Transverse colon (tissue), 4 donors: ENCODE measurements at regions not wholly inside any gene's neighbourhood (a gene's known extent, or its start where the extent isn't known, plus 50 kb on each side); places are given as distances from the start of the nearest gene placed in this dataset.

Experiments used
- DNase-seq: peaks from one replicate; pipeline ENCODE4 v3.0.0-alpha.2; 2019
- H3K27ac ChIP-seq, 4 donors: fragments of 200-600 bp; sonication (generic); 2 replicates each; pipeline ENCODE4 v1.5.1; 2016 to 2018; ENCODE audit warnings: inconsistent platforms in 4 of 4
- H3K27me3 ChIP-seq: fragments of 200-600 bp; sonication (generic); 2 replicates; pipeline ENCODE4 v1.5.1; 2017; ENCODE audit warnings: inconsistent platforms
- H3K36me3 ChIP-seq, 4 donors: fragments of 200-600 bp; sonication (generic); 2 replicates each; pipeline ENCODE4 v1.5.1; 2017 to 2019; ENCODE audit warnings: inconsistent platforms in 4 of 4
- H3K4me1 ChIP-seq, 4 donors: fragments of 200-600 bp; sonication (generic); 2 replicates each; pipeline ENCODE4 v1.5.1; 2017 to 2020; ENCODE audit warnings: inconsistent platforms in 4 of 4
- H3K4me3 ChIP-seq, 4 donors: fragments of 200-600 bp; sonication (generic); 1 replicate in 1 of 4; 2 replicates in 3 of 4; pipeline versions ENCODE4 v1.5.1 to v1.6.1; 2017 to 2019; ENCODE audit warnings: inconsistent platforms in 4 of 4
- H3K9me3 ChIP-seq, 2 donors: fragments of 200-600 bp; sonication (generic); 2 replicates each; pipeline ENCODE4 v1.5.1; 2017 to 2019; ENCODE audit warnings: inconsistent platforms in 2 of 2
- CTCF ChIP-seq, 5 experiments: fragments of 200-600 bp in 3 of 5; fragments of 450-650 bp in 2 of 5; sonication (generic) in 3 of 5; IDR thresholded peaks; 1 replicate in 2 of 5; 2 replicates in 3 of 5; pipeline ENCODE4 v1.5.1; 2016 to 2017; ENCODE audit warnings: antibody characterized with exemption in 5 of 5, inconsistent platforms in 3 of 5, mild to moderate bottlenecking in 2 of 5, moderate library complexity in 1 of 5
- EP300 ChIP-seq: sonication (generic); formaldehyde crosslinking; IDR thresholded peaks from one replicate; pipeline ENCODE4 v1.6.1; 2017; ENCODE audit warnings: antibody characterized with exemption, low read depth
- POLR2A ChIP-seq: fragments of 450-650 bp; IDR thresholded peaks from one replicate; pipeline ENCODE4 v1.6.1; 2016; ENCODE audit warnings: antibody characterized with exemption, mild to moderate bottlenecking, moderate library complexity
- POLR2AphosphoS5 ChIP-seq, 3 donors: sonication (generic); formaldehyde crosslinking; IDR thresholded peaks; one replicate each; pipeline ENCODE4 v1.6.1; 2016; ENCODE audit warnings: antibody characterized with exemption in 3 of 3
- WGBS, 2 donors: methylation state at CpG; one replicate each; pipeline ENCODE4 v1.1.5; 2018; ENCODE audit warnings: low coverage in 1 of 2; 5-methylcytosine and 5-hydroxymethylcytosine counted together
- in situ Hi-C, 4 donors: fragments of 200-750 bp; cut with MboI; loops; one replicate each; pipeline versions ENCODE4 v1.15.0 to v1.15.1; 2017; ENCODE audit warnings: low sequenced_read_pairs in 3 of 4, low pct_ligation_motif_present in 1 of 4, low pct_unique_long_range_greater_than_20kb in 1 of 4
- intact Hi-C: fragments of 100-400 bp; cut with DNase I; formaldehyde crosslinking; loops from one replicate; pipeline ENCODE4 v1.15.1; 2023; ENCODE audit warnings: low total_unique reads

GRCh38 chr10:8311526-8312070 lies 257.1 kb downstream of the GATA3 start:
- WGBS, 2 donors = 86 to 88% methylated on average over 2 of the region's 2 CpGs
- intact Hi-C loops = no loop called here
- H3K27ac ChIP-seq = no peak overlapping the region
- no peaks in the 10 kb centered on the region for H3K9me3 ChIP-seq
- in situ Hi-C loops = no loop called here
- no peaks in the 10 kb centered on the region for H3K36me3 ChIP-seq
- no peak overlapping the region for H3K4me3 ChIP-seq
- H3K4me1 ChIP-seq = no peaks in the 10 kb centered on the region
- no peak for DNase-seq
- TF ChIP-seq CTCF (IDR thresholded peaks at IDR 0.05) = no peak
- TF ChIP-seq EP300 = no peak
- TF ChIP-seq POLR2A = no peak
- no peak for TF ChIP-seq POLR2AphosphoS5 (IDR thresholded peaks at IDR 0.05)
- H3K27me3 ChIP-seq = no peaks in the 10 kb centered on the region

GRCh38 chr10:8312079-8312478 lies 257.6 kb downstream of the GATA3 start:
- no peaks in the 10 kb centered on the region for H3K4me1 ChIP-seq
- H3K36me3 ChIP-seq = no peaks in the 10 kb centered on the region
- no peak for TF ChIP-seq POLR2A
- in situ Hi-C loops = no loop called here
- no peak overlapping the region for H3K4me3 ChIP-seq
- H3K9me3 ChIP-seq = no peaks in the 10 kb centered on the region
- no peak overlapping the region for H3K27ac ChIP-seq
- intact Hi-C loops = no loop called here
- no peaks in the 10 kb centered on the region for H3K27me3 ChIP-seq
- 78 to 81% methylated on average over 3 of the region's 3 CpGs for WGBS, 2 donors
- DNase-seq = no peak

GRCh38 chr10:8312781-8313180 lies 258.3 kb downstream of the GATA3 start:
- in situ Hi-C loops = no loop called here

DNA sequence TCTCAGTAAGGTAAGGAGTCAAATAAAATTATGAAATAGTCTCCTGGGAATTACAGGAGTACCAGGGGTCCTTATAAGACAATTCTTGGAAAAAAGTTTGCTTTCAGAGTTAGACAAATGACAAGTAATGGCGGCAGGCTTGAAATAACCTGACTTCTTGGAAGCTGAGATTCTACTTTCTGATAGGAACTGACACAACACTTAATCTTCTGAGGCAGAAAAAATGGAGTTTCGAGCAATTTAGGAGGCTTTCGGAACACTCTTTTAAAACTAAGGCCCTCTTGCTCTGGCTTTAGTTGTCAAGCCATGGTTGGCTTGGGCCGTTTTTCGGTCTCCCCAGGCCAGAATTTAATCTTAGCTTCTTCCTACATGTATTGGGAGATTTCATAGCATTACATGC lies 260.0 kb downstream of the GATA3 start:
- Histone ChIP-seq H3K4me3 (no peak overlapping the region), H3K27ac (no peak overlapping the region), H3K27me3 (no peaks in the 10 kb centered on the region), H3K4me1 (no peaks in the 10 kb centered on the region), H3K9me3 (no peaks in the 10 kb centered on the region), H3K36me3 (no peaks in the 10 kb centered on the region)
- 91 to 97% methylated on average over 3 to 5 of the region's 5 CpGs for WGBS, 2 donors
- in situ Hi-C loops = no loop called here
- no peak for DNase-seq
- intact Hi-C loops = no loop called here
- no peak for TF ChIP-seq POLR2AphosphoS5 (IDR thresholded peaks at IDR 0.05)
- TF ChIP-seq CTCF (IDR thresholded peaks at IDR 0.05) = no peak
- TF ChIP-seq POLR2A = no peak
- no peak for TF ChIP-seq EP300

More at GRCh38 chr10:8312781-8313180, 258.3 kb downstream of the GATA3 start:
- H3K27me3 ChIP-seq = no peaks in the 10 kb centered on the region
- no peaks in the 10 kb centered on the region for H3K4me1 ChIP-seq
- no peak overlapping the region for H3K4me3 ChIP-seq
- intact Hi-C loops = no loop called here
- no peak for DNase-seq
- no peak for TF ChIP-seq CTCF (IDR thresholded peaks at IDR 0.05)
- H3K27ac ChIP-seq = no peak overlapping the region
- no peaks in the 10 kb centered on the region for H3K9me3 ChIP-seq
- no peaks in the 10 kb centered on the region for H3K36me3 ChIP-seq
- WGBS, 2 donors = 67% methylated on average over 9 of the region's 9 CpGs; no CpG with 5 or more reads in 1 of the 2 donors

- no peak for DNase-seq
- H3K4me3 ChIP-seq = no peak overlapping the region
- H3K4me1 ChIP-seq = no peaks in the 10 kb centered on the region
- intact Hi-C loops = no loop called here
- no peaks in the 10 kb centered on the region for H3K9me3 ChIP-seq
- H3K36me3 ChIP-seq = no peaks in the 10 kb centered on the region
- in situ Hi-C loops = no loop called here
- TF ChIP-seq POLR2A (no peak), POLR2AphosphoS5 (IDR thresholded peaks at IDR 0.05) (no peak), EP300 (no peak), CTCF (IDR thresholded peaks at IDR 0.05) (no peak)
- no peaks in the 10 kb centered on the region for H3K27me3 ChIP-seq
- 33 to 57% methylated on average over 1 of the region's 1 CpG for WGBS, 2 donors
- H3K27ac ChIP-seq = no peak overlapping the region
These were observed 261.1 kb downstream of the GATA3 start for GRCh38 chr10:8315619-8316021.
